ENCODE measurements at regions not wholly inside any gene's neighbourhood (a gene's known extent, or its start where the extent isn't known, plus 50 kb on each side); places are given as distances from the start of the nearest gene placed in this dataset.

- H3K36me3 ChIP-seq (ENCODE audit: control insufficient read depth in 2 of 2, insufficient read depth in 2 of 2, low read length in 2 of 2): no peaks in the 10 kb centered on the region
- H3K9ac ChIP-seq (ENCODE audit: low read depth in 1 of 2, low read length in 2 of 2): no peak overlapping the region
- H3K4me3 ChIP-seq (ENCODE audit: low read length in 2 of 2): no peak overlapping the region
- H3K9me3 ChIP-seq (ENCODE audit: control insufficient read depth in 2 of 2, low read length in 2 of 2): no peaks in the 10 kb centered on the region
- H3K4me1 ChIP-seq (ENCODE audit: control insufficient read depth in 2 of 2, insufficient read depth in 2 of 2, low read length in 2 of 2): peaks cover 0 to 4% of the 10 kb centered on the region in 2 donors
- H3K27me3 ChIP-seq (ENCODE audit: control insufficient read depth in 2 of 2, insufficient read depth in 2 of 2, low read length in 2 of 2): peaks cover 0 to 6% of the 10 kb centered on the region in 2 donors
- no peak overlapping the region for H3K27ac ChIP-seq (ENCODE audit: low read depth in 2 of 2, low read length in 2 of 2)
Observed at GRCh38 chr1:181192316-181192715, 103.8 kb downstream of the IER5 start.

GRCh38 chr1:181202986-181203555, 114.6 kb downstream of the IER5 start:
- Histone ChIP-seq H3K27ac (ENCODE audit: low read depth in 2 of 2, low read length in 2 of 2) (no peak overlapping the region), H3K4me3 (ENCODE audit: low read length in 2 of 2) (no peak overlapping the region), H3K36me3 (ENCODE audit: control insufficient read depth in 2 of 2, insufficient read depth in 2 of 2, low read length in 2 of 2) (no peaks in the 10 kb centered on the region), H3K9me3 (ENCODE audit: control insufficient read depth in 2 of 2, low read length in 2 of 2) (no peaks in the 10 kb centered on the region), H3K9ac (ENCODE audit: low read depth in 1 of 2, low read length in 2 of 2) (no peak overlapping the region), H3K4me1 (ENCODE audit: control insufficient read depth in 2 of 2, insufficient read depth in 2 of 2, low read length in 2 of 2) (no peaks in the 10 kb centered on the region), H3K27me3 (ENCODE audit: control insufficient read depth in 2 of 2, insufficient read depth in 2 of 2, low read length in 2 of 2) (peaks cover 0 to 2% of the 10 kb centered on the region in 2 donors)

- Histone ChIP-seq H3K4me1 (ENCODE audit: control insufficient read depth in 2 of 2, insufficient read depth in 2 of 2, low read length in 2 of 2) (no peaks in the 10 kb centered on the region), H3K36me3 (ENCODE audit: control insufficient read depth in 2 of 2, insufficient read depth in 2 of 2, low read length in 2 of 2) (no peaks in the 10 kb centered on the region), H3K9ac (ENCODE audit: low read depth in 1 of 2, low read length in 2 of 2) (no peak overlapping the region), H3K4me3 (ENCODE audit: low read length in 2 of 2) (no peak overlapping the region), H3K27ac (ENCODE audit: low read depth in 2 of 2, low read length in 2 of 2) (no peak overlapping the region), H3K9me3 (ENCODE audit: control insufficient read depth in 2 of 2, low read length in 2 of 2) (no peaks in the 10 kb centered on the region), H3K27me3 (ENCODE audit: control insufficient read depth in 2 of 2, insufficient read depth in 2 of 2, low read length in 2 of 2) (peaks cover 0 to 2% of the 10 kb centered on the region in 2 donors)
Observed at GRCh38 chr1:181204530-181204929, 116.0 kb downstream of the IER5 start.

- Histone ChIP-seq H3K36me3 (ENCODE audit: control insufficient read depth in 2 of 2, insufficient read depth in 2 of 2, low read length in 2 of 2) (no peaks in the 10 kb centered on the region), H3K27ac (ENCODE audit: low read depth in 2 of 2, low read length in 2 of 2) (no peak overlapping the region), H3K4me1 (ENCODE audit: control insufficient read depth in 2 of 2, insufficient read depth in 2 of 2, low read length in 2 of 2) (no peaks in the 10 kb centered on the region), H3K9me3 (ENCODE audit: control insufficient read depth in 2 of 2, low read length in 2 of 2) (no peaks in the 10 kb centered on the region), H3K27me3 (ENCODE audit: control insufficient read depth in 2 of 2, insufficient read depth in 2 of 2, low read length in 2 of 2) (peaks cover 0 to 2% of the 10 kb centered on the region in 2 donors), H3K9ac (ENCODE audit: low read depth in 1 of 2, low read length in 2 of 2) (no peak overlapping the region), H3K4me3 (ENCODE audit: low read length in 2 of 2) (no peak overlapping the region)
Observed at GRCh38 chr1:181205901-181206300, 117.4 kb downstream of the IER5 start.

- Histone ChIP-seq H3K4me3 (ENCODE audit: low read length in 2 of 2) (no peak overlapping the region), H3K4me1 (ENCODE audit: control insufficient read depth in 2 of 2, insufficient read depth in 2 of 2, low read length in 2 of 2) (no peaks in the 10 kb centered on the region), H3K9me3 (ENCODE audit: control insufficient read depth in 2 of 2, low read length in 2 of 2) (no peaks in the 10 kb centered on the region), H3K27ac (ENCODE audit: low read depth in 2 of 2, low read length in 2 of 2) (no peak overlapping the region), H3K9ac (ENCODE audit: low read depth in 1 of 2, low read length in 2 of 2) (no peak overlapping the region), H3K36me3 (ENCODE audit: control insufficient read depth in 2 of 2, insufficient read depth in 2 of 2, low read length in 2 of 2) (no peaks in the 10 kb centered on the region), H3K27me3 (ENCODE audit: control insufficient read depth in 2 of 2, insufficient read depth in 2 of 2, low read length in 2 of 2) (peaks cover 0 to 2% of the 10 kb centered on the region in 2 donors)
Observed at GRCh38 chr1:181206513-181206912, 118.0 kb downstream of the IER5 start.

- Histone ChIP-seq H3K27me3 (ENCODE audit: control insufficient read depth in 2 of 2, insufficient read depth in 2 of 2, low read length in 2 of 2) (peaks cover 2% of the 10 kb centered on the region in 2 donors), H3K36me3 (ENCODE audit: control insufficient read depth in 2 of 2, insufficient read depth in 2 of 2, low read length in 2 of 2) (no peaks in the 10 kb centered on the region), H3K4me1 (ENCODE audit: control insufficient read depth in 2 of 2, insufficient read depth in 2 of 2, low read length in 2 of 2) (no peaks in the 10 kb centered on the region), H3K27ac (ENCODE audit: low read depth in 2 of 2, low read length in 2 of 2) (no peak overlapping the region), H3K9me3 (ENCODE audit: control insufficient read depth in 2 of 2, low read length in 2 of 2) (no peaks in the 10 kb centered on the region), H3K9ac (ENCODE audit: low read depth in 1 of 2, low read length in 2 of 2) (no peak overlapping the region), H3K4me3 (ENCODE audit: low read length in 2 of 2) (no peak overlapping the region)
Observed at GRCh38 chr1:181206979-181207790, 118.7 kb downstream of the IER5 start.

- no peaks in the 10 kb centered on the region for H3K9me3 ChIP-seq (ENCODE audit: control insufficient read depth in 2 of 2, low read length in 2 of 2)
- no peaks in the 10 kb centered on the region for H3K4me1 ChIP-seq (ENCODE audit: control insufficient read depth in 2 of 2, insufficient read depth in 2 of 2, low read length in 2 of 2)
- no peaks in the 10 kb centered on the region for H3K36me3 ChIP-seq (ENCODE audit: control insufficient read depth in 2 of 2, insufficient read depth in 2 of 2, low read length in 2 of 2)
- no peak overlapping the region for H3K4me3 ChIP-seq (ENCODE audit: low read length in 2 of 2)
- H3K9ac ChIP-seq (ENCODE audit: low read depth in 1 of 2, low read length in 2 of 2): no peak overlapping the region
- no peak overlapping the region for H3K27ac ChIP-seq (ENCODE audit: low read depth in 2 of 2, low read length in 2 of 2)
- H3K27me3 ChIP-seq (ENCODE audit: control insufficient read depth in 2 of 2, insufficient read depth in 2 of 2, low read length in 2 of 2): peaks cover 2 to 3% of the 10 kb centered on the region in 2 donors
Observed at GRCh38 chr1:181208083-181208482, 119.6 kb downstream of the IER5 start.

GRCh38 chr1:181208967-181209366, 120.5 kb downstream of the IER5 start:
- no peak overlapping the region for H3K27ac ChIP-seq (ENCODE audit: low read depth in 2 of 2, low read length in 2 of 2)
- no peaks in the 10 kb centered on the region for H3K4me1 ChIP-seq (ENCODE audit: control insufficient read depth in 2 of 2, insufficient read depth in 2 of 2, low read length in 2 of 2)
- no peaks in the 10 kb centered on the region for H3K9me3 ChIP-seq (ENCODE audit: control insufficient read depth in 2 of 2, low read length in 2 of 2)
- no peak overlapping the region for H3K9ac ChIP-seq (ENCODE audit: low read depth in 1 of 2, low read length in 2 of 2)
- H3K36me3 ChIP-seq (ENCODE audit: control insufficient read depth in 2 of 2, insufficient read depth in 2 of 2, low read length in 2 of 2): no peaks in the 10 kb centered on the region
- H3K27me3 ChIP-seq (ENCODE audit: control insufficient read depth in 2 of 2, insufficient read depth in 2 of 2, low read length in 2 of 2): peaks cover 2 to 3% of the 10 kb centered on the region in 2 donors
- no peak overlapping the region for H3K4me3 ChIP-seq (ENCODE audit: low read length in 2 of 2)

- Histone ChIP-seq H3K4me3 (ENCODE audit: low read length in 2 of 2) (no peak overlapping the region), H3K9ac (ENCODE audit: low read depth in 1 of 2, low read length in 2 of 2) (no peak overlapping the region), H3K4me1 (ENCODE audit: control insufficient read depth in 2 of 2, insufficient read depth in 2 of 2, low read length in 2 of 2) (no peaks in the 10 kb centered on the region), H3K36me3 (ENCODE audit: control insufficient read depth in 2 of 2, insufficient read depth in 2 of 2, low read length in 2 of 2) (no peaks in the 10 kb centered on the region), H3K27me3 (ENCODE audit: control insufficient read depth in 2 of 2, insufficient read depth in 2 of 2, low read length in 2 of 2) (peaks cover 0 to 3% of the 10 kb centered on the region in 2 donors), H3K27ac (ENCODE audit: low read depth in 2 of 2, low read length in 2 of 2) (no peak overlapping the region), H3K9me3 (ENCODE audit: control insufficient read depth in 2 of 2, low read length in 2 of 2) (no peaks in the 10 kb centered on the region)
Observed at GRCh38 chr1:181213056-181213455, 124.6 kb downstream of the IER5 start.

GRCh38 chr1:181216591-181216994, 128.1 kb downstream of the IER5 start:
- no peaks in the 10 kb centered on the region for H3K36me3 ChIP-seq (ENCODE audit: control insufficient read depth in 2 of 2, insufficient read depth in 2 of 2, low read length in 2 of 2)
- no peaks in the 10 kb centered on the region for H3K4me1 ChIP-seq (ENCODE audit: control insufficient read depth in 2 of 2, insufficient read depth in 2 of 2, low read length in 2 of 2)
- no peak overlapping the region for H3K9ac ChIP-seq (ENCODE audit: low read depth in 1 of 2, low read length in 2 of 2)
- peaks cover 2 to 3% of the 10 kb centered on the region in 2 donors for H3K27me3 ChIP-seq (ENCODE audit: control insufficient read depth in 2 of 2, insufficient read depth in 2 of 2, low read length in 2 of 2)
- H3K9me3 ChIP-seq (ENCODE audit: control insufficient read depth in 2 of 2, low read length in 2 of 2): no peaks in the 10 kb centered on the region
- no peak overlapping the region for H3K27ac ChIP-seq (ENCODE audit: low read depth in 2 of 2, low read length in 2 of 2)
- no peak overlapping the region for H3K4me3 ChIP-seq (ENCODE audit: low read length in 2 of 2)
